Omental fat pad (tissue), 3 donors: ENCODE measurements at regions not wholly inside any gene's neighbourhood (a gene's known extent, or its start where the extent isn't known, plus 50 kb on each side); places are given as distances from the start of the nearest gene placed in this dataset.

Experiments used
- ATAC-seq: fragments of 150-250 bp; one replicate; pipeline ENCODE4 v1.9.1; 2016; ENCODE audit warnings: mild to moderate bottlenecking, moderate library complexity; ENCODE audit not compliant: low FRiP score
- DNase-seq: peaks from one replicate; pipeline ENCODE4 v3.0.0-alpha.2; 2019; ENCODE audit warnings: low spot score
- CTCF ChIP-seq, 3 donors: fragments of 450-650 bp; IDR thresholded peaks; one replicate each; pipeline ENCODE4 v1.5.1; 2016 to 2017; ENCODE audit warnings: antibody characterized with exemption in 3 of 3, mild to moderate bottlenecking in 3 of 3, moderate library complexity in 2 of 3

GRCh38 chr17:15891318-15891717, 53.6 kb upstream of the ADORA2B start:
- ATAC-seq: no peak
- DNase-seq: no peak
- no peak for TF ChIP-seq CTCF (IDR thresholded peaks at IDR 0.05)

- no peak for DNase-seq
- TF ChIP-seq CTCF (IDR thresholded peaks at IDR 0.05): no peak
- ATAC-seq: no peak
These were observed 52.7 kb upstream of the ADORA2B start for GRCh38 chr17:15892244-15892643.

- ATAC-seq (peak; percentile 63), DNase-seq (no peak)
- no peak for TF ChIP-seq CTCF (IDR thresholded peaks at IDR 0.05)
These were observed 51.9 kb upstream of the ADORA2B start for GRCh38 chr17:15892731-15893657.

- TF ChIP-seq CTCF (IDR thresholded peaks at IDR 0.05): no peak
- DNase-seq: no peak
- ATAC-seq: peak; percentile 62
These were observed 51.3 kb upstream of the ADORA2B start for GRCh38 chr17:15893658-15894024.

- DNase-seq (no peak), ATAC-seq (no peak)
- no peak for TF ChIP-seq CTCF (IDR thresholded peaks at IDR 0.05)
These were observed 50.7 kb upstream of the ADORA2B start for GRCh38 chr17:15894258-15894657.

GRCh38 chr17:15894913-15895658, 49.8 kb upstream of the ADORA2B start:
- no peak for DNase-seq
- TF ChIP-seq CTCF (IDR thresholded peaks at IDR 0.05): no peak
- ATAC-seq: no peak
